ENCODE measurements at regions not wholly inside any gene's neighbourhood (a gene's known extent, or its start where the extent isn't known, plus 50 kb on each side); places are given as distances from the start of the nearest gene placed in this dataset.

DNA sequence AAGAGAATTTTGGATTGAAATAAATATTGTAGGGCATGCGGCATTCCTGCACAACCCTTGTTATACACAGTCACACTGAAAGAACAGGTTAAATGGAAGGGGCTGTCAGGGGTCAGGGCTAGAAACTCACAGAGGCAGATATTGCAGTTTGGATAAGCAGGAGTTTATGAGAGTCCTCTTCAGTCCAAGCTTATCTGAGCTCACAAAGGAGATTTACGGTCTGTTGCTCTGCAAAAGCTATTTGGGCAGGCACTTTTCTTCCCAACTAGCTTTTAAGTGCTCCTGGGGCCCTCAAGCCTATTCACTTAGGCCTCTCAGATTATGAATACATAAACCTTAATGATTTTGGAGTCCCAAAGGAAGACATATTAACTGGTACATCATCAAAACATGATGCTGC, 156.2 kb downstream of the SOX4 start:
- TF ChIP-seq ZFP30 (CRISPR knock-in tag; IDR thresholded peaks at IDR 0.05), result no peak
- no peak for TF ChIP-seq OSR1 (CRISPR knock-in tag; IDR thresholded peaks at IDR 0.05)
- TF ChIP-seq ARNTL (CRISPR knock-in tag; IDR thresholded peaks at IDR 0.05; ENCODE audit: borderline replicate concordance, low read depth), result no peak
- TF ChIP-seq PATZ1 (CRISPR knock-in tag; IDR thresholded peaks at IDR 0.05; ENCODE audit: borderline replicate concordance), result no peak
- TF ChIP-seq BACH2 (CRISPR knock-in tag; IDR thresholded peaks at IDR 0.05; ENCODE audit: borderline replicate concordance), result no peak
- TF ChIP-seq ZFP3 (CRISPR knock-in tag; IDR thresholded peaks at IDR 0.05), result no peak
- no peak for TF ChIP-seq ZNF565 (CRISPR knock-in tag; conservative IDR thresholded peaks at IDR 0.05; ENCODE audit: low read depth)
- no peak for TF ChIP-seq ZNF8 (CRISPR knock-in tag; IDR thresholded peaks at IDR 0.05)
- TF ChIP-seq, protein P1, sequence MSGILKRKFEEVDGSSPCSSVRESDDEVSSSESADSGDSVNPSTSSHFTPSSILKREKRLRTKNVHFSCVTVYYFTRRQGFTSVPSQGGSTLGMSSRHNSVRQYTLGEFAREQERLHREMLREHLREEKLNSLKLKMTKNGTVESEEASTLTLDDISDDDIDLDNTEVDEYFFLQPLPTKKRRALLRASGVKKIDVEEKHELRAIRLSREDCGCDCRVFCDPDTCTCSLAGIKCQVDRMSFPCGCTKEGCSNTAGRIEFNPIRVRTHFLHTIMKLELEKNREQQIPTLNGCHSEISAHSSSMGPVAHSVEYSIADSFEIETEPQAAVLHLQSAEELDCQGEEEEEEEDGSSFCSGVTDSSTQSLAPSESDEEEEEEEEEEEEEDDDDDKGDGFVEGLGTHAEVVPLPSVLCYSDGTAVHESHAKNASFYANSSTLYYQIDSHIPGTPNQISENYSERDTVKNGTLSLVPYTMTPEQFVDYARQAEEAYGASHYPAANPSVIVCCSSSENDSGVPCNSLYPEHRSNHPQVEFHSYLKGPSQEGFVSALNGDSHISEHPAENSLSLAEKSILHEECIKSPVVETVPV (CRISPR knock-in tag; IDR thresholded peaks at IDR 0.05), result no peak
